Adrenal gland (tissue), 5 donors: ENCODE measurements at regions not wholly inside any gene's neighbourhood (a gene's known extent, or its start where the extent isn't known, plus 50 kb on each side); places are given as distances from the start of the nearest gene placed in this dataset.

Experiments
- CTCF ChIP-seq, 6 experiments: fragments of 450-650 bp in 4 of 6; fragments of 200-600 bp in 2 of 6; sonication (generic) in 1 of 6; IDR thresholded peaks; 1 replicate in 5 of 6; 2 replicates in 1 of 6; pipeline versions ENCODE4 v1.5.1 to v1.8.0; 2016 to 2021; ENCODE audit warnings: antibody characterized with exemption in 6 of 6, mild to moderate bottlenecking in 2 of 6, moderate library complexity in 1 of 6
- POLR2A ChIP-seq, 2 donors: fragments of 450-650 bp; IDR thresholded peaks; one replicate each; pipeline ENCODE4 v1.6.1; 2017; ENCODE audit warnings: antibody characterized with exemption in 2 of 2, mild to moderate bottlenecking in 2 of 2, moderate library complexity in 1 of 2
- donor health status: DM: no; HTN: no; CAD: no.

GRCh38 chr1:30248373-30248772, 475.0 kb downstream of the MATN1 start:
- TF ChIP-seq CTCF (IDR thresholded peaks at IDR 0.05) (no peak), POLR2A (IDR thresholded peaks at IDR 0.05) (no peak)
